ENCODE measurements at regions not wholly inside any gene's neighbourhood (a gene's known extent, or its start where the extent isn't known, plus 50 kb on each side); places are given as distances from the start of the nearest gene placed in this dataset.
"Not testable (repeated sequence)": the region's sequence is repeated elsewhere in the genome, so short reads cannot be mapped to it uniquely, and the experiment has no call there.

DNA sequence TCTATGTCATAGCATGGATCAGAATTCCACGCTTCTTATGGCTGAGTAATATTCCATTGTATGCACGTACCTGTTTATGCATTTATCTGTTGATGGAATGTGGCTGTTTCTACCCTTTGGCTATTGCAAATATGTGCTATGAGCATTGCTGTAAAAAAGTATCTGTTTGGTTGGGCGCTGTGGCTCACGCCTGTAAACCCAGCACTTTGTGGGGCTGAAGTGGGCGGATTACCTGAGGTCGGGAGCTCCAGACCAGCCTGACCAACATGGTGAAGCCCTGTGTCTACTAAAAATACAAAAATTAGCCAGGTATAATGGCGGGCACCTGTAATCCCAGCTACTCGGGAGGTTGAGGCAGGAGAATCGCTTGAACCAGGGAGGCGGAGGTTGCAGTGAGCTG, 182.4 kb downstream of the BCAS1 start:
- TF ChIP-seq POLR2A (IDR thresholded peaks at IDR 0.05) (no peak), POLR2AphosphoS5 (IDR thresholded peaks at IDR 0.05; ENCODE audit: insufficient read depth in 1 of 2, low read depth in 1 of 2) (no peak), CTCF (IDR thresholded peaks at IDR 0.05) (no peak)
- intact Hi-C loops (cut with DNase I) = no loop called here

GRCh38 chr20:53884859-53885541, 185.4 kb downstream of the BCAS1 start:
- Histone ChIP-seq H3K4me3 (no peak overlapping the region), H3K9me3 (no peaks in the 10 kb centered on the region), H3K27me3 (no peaks in the 10 kb centered on the region), H3K36me3 (no peaks in the 10 kb centered on the region), H3K4me1 (no peaks in the 10 kb centered on the region), H3K27ac (no peak overlapping the region)
- DNase-seq (ENCODE audit: extremely low spot score in 2 of 2) = no peak
- intact Hi-C loops (cut with DNase I) = no loop called here
- TF ChIP-seq POLR2AphosphoS5 (IDR thresholded peaks at IDR 0.05; ENCODE audit: insufficient read depth in 1 of 2, low read depth in 1 of 2) (no peak), CTCF (IDR thresholded peaks at IDR 0.05) (no peak), POLR2A (IDR thresholded peaks at IDR 0.05) (no peak)

More for the DNA sequence above, 182.4 kb downstream of the BCAS1 start:
- H3K4me1 ChIP-seq = peaks cover 4% of the 10 kb centered on the region
- no peaks in the 10 kb centered on the region for H3K36me3 ChIP-seq
- H3K4me3 ChIP-seq = no peak overlapping the region
- H3K27ac ChIP-seq = no peak overlapping the region
- no peaks in the 10 kb centered on the region for H3K9me3 ChIP-seq
- no peaks in the 10 kb centered on the region for H3K27me3 ChIP-seq
- no peak for DNase-seq (ENCODE audit: extremely low spot score in 2 of 2)

DNA sequence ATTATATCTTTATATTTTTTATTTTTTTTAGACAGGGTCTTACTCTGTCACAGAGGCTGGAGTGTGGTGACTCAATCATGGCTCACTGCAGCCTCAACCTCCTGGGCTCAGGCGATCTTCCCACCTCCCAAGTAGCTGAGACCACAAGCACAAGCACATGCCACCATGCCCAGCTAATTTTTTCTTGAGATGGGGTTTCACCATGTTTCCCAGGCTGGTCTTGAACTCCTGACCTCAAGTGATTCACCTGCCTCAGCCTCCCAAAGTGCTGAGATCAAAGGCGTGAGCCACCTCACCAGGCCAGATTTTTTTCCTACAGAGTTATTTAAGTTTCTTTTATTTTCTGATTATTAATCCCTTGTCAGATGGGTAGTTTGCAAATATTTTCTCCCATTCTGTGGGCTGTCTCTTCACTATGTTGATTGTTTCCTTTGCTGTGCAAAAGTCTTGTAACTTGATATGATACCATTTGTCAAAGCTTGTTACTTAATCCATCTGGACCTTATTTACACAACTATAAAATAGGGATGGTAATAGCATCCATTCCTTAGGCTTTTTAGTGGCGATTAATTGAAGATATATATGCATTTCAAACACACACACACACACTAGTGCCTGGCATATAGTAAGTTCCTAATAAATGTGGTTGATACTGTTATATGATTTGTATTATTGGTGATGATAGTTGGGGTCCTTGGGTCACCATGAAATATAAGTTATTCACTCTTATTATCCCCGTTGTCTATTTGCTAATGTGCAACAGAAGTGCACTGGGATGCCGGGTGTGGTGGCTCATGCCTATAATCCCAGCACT, 187.1 kb downstream of the BCAS1 start:
- Histone ChIP-seq H3K4me3 (no peak overlapping the region), H3K36me3 (no peaks in the 10 kb centered on the region), H3K4me1 (no peaks in the 10 kb centered on the region), H3K27me3 (no peaks in the 10 kb centered on the region), H3K27ac (no peak overlapping the region), H3K9me3 (no peaks in the 10 kb centered on the region)
- intact Hi-C loops (cut with DNase I) = no loop called here
- DNase-seq (ENCODE audit: extremely low spot score in 2 of 2) = no peak
- TF ChIP-seq POLR2A (IDR thresholded peaks at IDR 0.05) (no peak), CTCF (IDR thresholded peaks at IDR 0.05) (no peak), POLR2AphosphoS5 (IDR thresholded peaks at IDR 0.05; ENCODE audit: insufficient read depth in 1 of 2, low read depth in 1 of 2) (no peak)

GRCh38 chr20:53882438-53882986, 187.9 kb downstream of the BCAS1 start:
- intact Hi-C loops (cut with DNase I); H3K27ac ChIP-seq; H3K36me3 ChIP-seq; H3K9me3 ChIP-seq; H3K4me1 ChIP-seq; H3K4me3 ChIP-seq; DNase-seq (ENCODE audit: extremely low spot score in 2 of 2); H3K27me3 ChIP-seq: not testable (repeated sequence)

DNA sequence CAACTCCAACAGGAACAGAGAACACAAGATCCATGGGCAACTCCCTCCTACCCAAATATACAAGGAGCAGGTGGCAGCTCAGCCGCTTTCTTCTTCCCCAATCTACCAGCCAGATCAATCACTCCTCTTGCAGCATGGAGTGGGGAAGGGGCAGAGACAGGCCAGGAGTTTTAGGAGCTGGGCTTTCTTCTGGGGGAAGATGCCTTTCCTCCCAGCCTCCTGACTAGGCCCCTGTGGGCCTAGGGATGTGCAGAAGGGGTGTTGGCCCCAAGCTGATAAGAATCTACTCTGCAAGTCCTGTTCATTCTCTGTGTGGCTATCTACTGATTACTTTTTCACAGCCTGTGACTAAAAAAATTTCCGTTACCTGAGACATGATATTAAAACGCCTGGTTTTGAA, 189.0 kb downstream of the BCAS1 start:
- H3K4me3 ChIP-seq = no peak overlapping the region
- no peaks in the 10 kb centered on the region for H3K9me3 ChIP-seq
- no peaks in the 10 kb centered on the region for H3K36me3 ChIP-seq
- H3K27me3 ChIP-seq = no peaks in the 10 kb centered on the region
- TF ChIP-seq POLR2AphosphoS5 (IDR thresholded peaks at IDR 0.05; ENCODE audit: insufficient read depth in 1 of 2, low read depth in 1 of 2) (no peak), CTCF (IDR thresholded peaks at IDR 0.05) (no peak), POLR2A (IDR thresholded peaks at IDR 0.05) (no peak)
- DNase-seq (ENCODE audit: extremely low spot score in 2 of 2) = no peak
- no peaks in the 10 kb centered on the region for H3K4me1 ChIP-seq
- H3K27ac ChIP-seq = no peak overlapping the region
- intact Hi-C loops (cut with DNase I) = no loop called here

Measured in vagina (tissue), 2 donors.